Smooth muscle cell (in vitro differentiated cells): ENCODE measurements at regions not wholly inside any gene's neighbourhood (a gene's known extent, or its start where the extent isn't known, plus 50 kb on each side); places are given as distances from the start of the nearest gene placed in this dataset.
"Not testable (repeated sequence)": the region's sequence is repeated elsewhere in the genome, so short reads cannot be mapped to it uniquely, and the experiment has no call there.

Experiments used
- DNase-seq: peaks from one replicate; lab custom pipeline; 2025; ENCODE audit not compliant: unreplicated experiment; lab: John Stamatoyannopoulos, UW
- H2AFZ ChIP-seq: fragments of 200-600 bp; sonication (generic); 2 replicates; pipeline ENCODE4 v1.6.0; 2016; ENCODE audit warnings: antibody characterized with exemption, low read depth, mild to moderate bottlenecking
- H3F3A ChIP-seq: fragments of 200-600 bp; sonication (generic); 2 replicates; pipeline ENCODE4 v1.6.0; 2017; ENCODE audit warnings: antibody characterized with exemption, low read depth
- H3K27ac ChIP-seq: fragments of 200-600 bp; sonication (generic); 2 replicates; pipeline ENCODE4 v1.5.1; 2016; ENCODE audit warnings: low read depth, mild to moderate bottlenecking
- H3K27me3 ChIP-seq: fragments of 200-600 bp; sonication (generic); 2 replicates; pipeline ENCODE4 v1.6.1; 2016; ENCODE audit warnings: low read depth, mild to moderate bottlenecking
- H3K36me3 ChIP-seq: fragments of 200-600 bp; sonication (generic); 2 replicates; pipeline ENCODE4 v1.5.1; 2016; ENCODE audit warnings: low read depth
- H3K4me1 ChIP-seq: fragments of 200-600 bp; sonication (generic); 2 replicates; pipeline ENCODE4 v1.5.1; 2016; ENCODE audit warnings: low read depth
- H3K4me2 ChIP-seq: fragments of 200-600 bp; sonication (generic); 2 replicates; pipeline ENCODE4 v1.6.0; 2016; ENCODE audit warnings: mild to moderate bottlenecking
- H3K4me3 ChIP-seq: fragments of 200-600 bp; sonication (generic); 2 replicates; pipeline ENCODE4 v1.5.1; 2016; ENCODE audit warnings: mild to moderate bottlenecking
- H3K79me2 ChIP-seq: fragments of 200-600 bp; sonication (generic); 2 replicates; pipeline ENCODE4 v1.6.0; 2016; ENCODE audit warnings: low read depth, mild to moderate bottlenecking
- H3K9ac ChIP-seq: fragments of 200-600 bp; sonication (generic); 2 replicates; pipeline ENCODE4 v1.6.0; 2016; ENCODE audit warnings: low read depth
- H3K9me3 ChIP-seq: fragments of 200-600 bp; sonication (generic); replicated peaks from 2 replicates; pipeline ENCODE4 v1.5.1; 2016; ENCODE audit warnings: low read depth
- H4K20me1 ChIP-seq: fragments of 200-600 bp; sonication (generic); 2 replicates; pipeline ENCODE4 v1.6.0; 2016; ENCODE audit warnings: low read depth
- CTCF ChIP-seq: fragments of 200-600 bp; sonication (generic); IDR thresholded peaks from 2 replicates; pipeline ENCODE4 v1.5.1; 2017; ENCODE audit warnings: borderline replicate concordance, mild to moderate bottlenecking, antibody characterized with exemption; ENCODE audit not compliant: insufficient read depth, poor library complexity, severe bottlenecking
- WGBS: methylation state at CpG from one replicate; pipeline ENCODE4 v1.1.7; 2016; ENCODE audit warnings: low lambda C conversion rate; 5-methylcytosine and 5-hydroxymethylcytosine counted together

- Histone ChIP-seq H2AFZ (no peak overlapping the region), H3K27me3 (no peaks in the 10 kb centered on the region), H3K27ac (no peak overlapping the region), H4K20me1 (no peaks in the 10 kb centered on the region), H3F3A (no peaks in the 10 kb centered on the region), H3K4me3 (no peak overlapping the region), H3K9me3 (no peaks in the 10 kb centered on the region), H3K79me2 (no peaks in the 10 kb centered on the region), H3K36me3 (no peaks in the 10 kb centered on the region), H3K4me1 (no peaks in the 10 kb centered on the region), H3K9ac (no peak overlapping the region), H3K4me2 (no peak overlapping the region)
- WGBS = 64% methylated on average over 1 of the region's 1 CpG
- TF ChIP-seq CTCF = no peak
- no peak for DNase-seq
These were observed 324.4 kb downstream of the LMO7 start for GRCh38 chr13:75960538-75960994.

GRCh38 chr13:75959861-75960481 lies 323.8 kb downstream of the LMO7 start:
- Histone ChIP-seq H3K9ac (no peak overlapping the region), H3K27me3 (no peaks in the 10 kb centered on the region), H3K4me3 (no peak overlapping the region), H3K4me1 (no peaks in the 10 kb centered on the region), H2AFZ (no peak overlapping the region), H3K79me2 (no peaks in the 10 kb centered on the region), H3K9me3 (no peaks in the 10 kb centered on the region), H4K20me1 (no peaks in the 10 kb centered on the region), H3F3A (no peaks in the 10 kb centered on the region), H3K27ac (no peak overlapping the region), H3K4me2 (no peak overlapping the region), H3K36me3 (no peaks in the 10 kb centered on the region)
- WGBS = 51% methylated on average over 3 of the region's 3 CpGs
- TF ChIP-seq CTCF = no peak
- DNase-seq = no peak

GRCh38 chr13:75953589-75953988 lies 317.5 kb downstream of the LMO7 start:
- not testable (repeated sequence) for H2AFZ ChIP-seq, H3K79me2 ChIP-seq
- 73% methylated on average over 2 of the region's 2 CpGs for WGBS

GRCh38 chr13:75947448-75947847 lies 311.3 kb downstream of the LMO7 start:
- H3K4me2 ChIP-seq = no peak overlapping the region
- no peak overlapping the region for H3K4me3 ChIP-seq
- no peaks in the 10 kb centered on the region for H3K36me3 ChIP-seq
- H3K9ac ChIP-seq = no peak overlapping the region
- H3K79me2 ChIP-seq = no peaks in the 10 kb centered on the region
- H3K27ac ChIP-seq = no peak overlapping the region
- no peaks in the 10 kb centered on the region for H3K9me3 ChIP-seq
- WGBS = 87% methylated on average over 2 of the region's 2 CpGs
- TF ChIP-seq CTCF = no peak
- no peaks in the 10 kb centered on the region for H4K20me1 ChIP-seq
- no peak for DNase-seq
- H3K27me3 ChIP-seq = no peaks in the 10 kb centered on the region
- H2AFZ ChIP-seq = no peak overlapping the region
- no peaks in the 10 kb centered on the region for H3K4me1 ChIP-seq
- H3F3A ChIP-seq = no peaks in the 10 kb centered on the region

More at GRCh38 chr13:75953589-75953988, 317.5 kb downstream of the LMO7 start:
- H3K36me3 ChIP-seq, H3K27ac ChIP-seq, H3K4me2 ChIP-seq, H3K4me1 ChIP-seq, H3K27me3 ChIP-seq, H3F3A ChIP-seq, H3K9me3 ChIP-seq, H4K20me1 ChIP-seq, H3K4me3 ChIP-seq, H3K9ac ChIP-seq, DNase-seq: not testable (repeated sequence)
